GM12892 (cell line): ENCODE measurements at regions not wholly inside any gene's neighbourhood (a gene's known extent, or its start where the extent isn't known, plus 50 kb on each side); places are given as distances from the start of the nearest gene placed in this dataset.

ENCODE experiments used
- DNase-seq: peaks from one replicate; pipeline ENCODE4 v3.0.0; 2011; ENCODE audit not compliant: insufficient read length
- FAIRE-seq: peaks from 2 replicates; lab custom pipeline; 2011; peaks lifted over from hg19 to GRCh38; lab: Jason Lieb, UNC
- POLR2A ChIP-seq: IDR thresholded peaks from 2 replicates; pipeline ENCODE4 v1.6.1; 2011; ENCODE audit warnings: low read depth, low read length, control low read depth
- POLR2AphosphoS5 ChIP-seq: IDR thresholded peaks from 2 replicates; pipeline ENCODE4 v1.6.1; 2011; ENCODE audit warnings: low read depth, low read length, control low read depth
- TAF1 ChIP-seq: IDR thresholded peaks from 2 replicates; pipeline ENCODE4 v1.6.1; 2011; ENCODE audit warnings: low read depth, mild to moderate bottlenecking, control low read depth, low read length, borderline replicate concordance

DNA sequence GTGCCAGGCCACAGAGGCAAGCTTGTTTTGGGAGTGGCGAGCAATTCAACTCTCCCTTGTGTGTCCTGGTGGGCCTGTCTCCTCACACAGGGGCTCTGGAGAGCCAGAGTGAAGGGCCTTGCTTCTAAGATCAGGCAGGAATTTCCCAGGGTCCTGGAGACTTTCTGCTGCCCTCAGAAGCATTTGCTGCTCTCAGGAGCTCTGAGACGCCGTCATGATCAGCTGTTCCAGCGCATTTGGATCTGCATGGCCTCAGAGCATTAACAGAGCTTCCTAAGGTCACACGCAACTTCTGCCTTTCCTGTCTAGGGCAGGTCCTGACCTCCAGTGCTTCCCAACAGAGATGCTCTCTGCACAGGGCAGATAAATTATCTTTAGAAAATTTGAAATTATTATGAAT, 52.2 kb upstream of the C10orf90 start:
- no peak for DNase-seq
- TF ChIP-seq POLR2A (no peak), TAF1 (no peak), POLR2AphosphoS5 (no peak)
- FAIRE-seq = no peak

DNA sequence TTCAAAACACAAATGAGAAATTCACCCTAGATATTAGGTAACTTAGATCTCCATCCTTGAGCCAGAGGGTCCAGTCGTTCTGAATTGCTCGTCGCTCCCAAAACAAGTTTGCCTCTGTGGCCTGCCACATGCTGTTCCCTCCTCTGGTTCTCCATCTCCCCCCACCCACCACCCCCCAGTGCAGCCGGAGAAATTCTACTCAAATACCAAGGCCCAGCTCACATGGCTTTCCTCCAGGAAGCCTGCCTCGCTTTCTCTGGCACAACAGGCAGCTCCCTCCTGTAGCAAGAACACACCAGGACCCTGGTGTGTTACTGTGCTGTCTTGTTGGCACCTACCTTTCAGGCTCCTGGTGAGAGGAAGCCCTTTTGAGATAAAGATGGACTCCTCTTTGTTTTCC, 52.7 kb upstream of the C10orf90 start:
- FAIRE-seq (no peak), DNase-seq (no peak)
- TF ChIP-seq POLR2AphosphoS5 (no peak), TAF1 (no peak), POLR2A (no peak)

DNA sequence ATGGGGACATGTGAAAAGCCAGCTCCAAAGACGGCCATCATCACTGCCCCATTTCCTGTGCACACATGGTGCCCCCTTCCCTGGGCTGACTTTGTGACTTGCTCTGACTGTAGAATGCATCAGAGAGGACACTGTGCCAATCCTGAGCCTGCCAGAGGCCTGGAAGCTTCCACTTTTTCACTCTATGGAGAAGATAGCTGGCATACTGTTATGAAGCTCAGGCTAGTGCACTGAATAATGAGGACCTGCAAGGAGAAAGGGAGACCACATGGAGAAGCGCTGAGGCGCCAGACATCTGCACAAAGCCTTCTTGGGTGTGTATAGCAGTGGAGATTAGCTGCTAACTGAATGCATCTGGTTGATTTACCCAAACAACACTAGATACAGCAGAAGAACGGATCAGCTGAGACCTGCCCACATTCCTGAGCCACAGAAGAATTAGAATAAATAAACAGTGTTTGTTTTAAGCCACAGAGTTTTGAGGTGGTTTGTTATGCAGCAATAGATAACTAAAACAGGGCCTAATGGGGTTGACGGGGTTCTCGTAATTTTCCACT, 58.9 kb upstream of the C10orf90 start:
- FAIRE-seq (no peak), DNase-seq (no peak)
- TF ChIP-seq POLR2A = no peak
- no peak for TF ChIP-seq TAF1
- no peak for TF ChIP-seq POLR2AphosphoS5

DNA sequence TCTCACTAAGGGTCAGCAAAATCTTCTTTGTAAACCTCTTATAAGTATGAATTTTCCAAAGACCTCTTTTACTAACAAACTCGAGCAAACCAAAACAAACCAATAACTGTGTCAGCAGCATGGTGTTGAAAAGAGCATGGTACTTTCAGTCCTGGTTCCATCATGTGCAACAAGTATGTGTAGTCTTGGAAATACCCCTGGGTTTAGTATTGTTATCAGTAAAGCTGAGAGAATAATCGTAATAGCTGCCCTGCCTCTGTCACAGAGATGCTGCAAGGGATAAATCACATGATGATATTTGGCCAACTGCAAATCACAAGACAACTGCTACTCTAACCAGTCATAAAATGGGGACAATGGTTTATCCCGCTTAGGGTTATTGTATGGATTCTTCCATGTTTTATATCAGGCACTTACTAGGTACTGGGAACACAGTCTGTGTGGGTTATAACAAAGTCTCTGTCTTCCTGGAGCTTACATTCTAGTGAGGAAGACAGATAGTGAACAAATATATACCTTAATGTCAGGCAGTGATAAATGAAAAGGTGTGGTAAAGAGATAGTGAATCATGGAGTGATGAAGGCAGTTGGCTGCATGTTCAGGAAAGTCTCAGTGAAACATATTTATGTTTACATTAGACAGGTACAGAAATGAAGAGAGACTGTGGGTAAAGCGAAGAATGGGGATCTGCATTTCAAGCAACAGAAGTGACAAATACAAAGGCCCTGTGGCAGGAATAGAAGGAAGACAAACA, 60.5 kb upstream of the C10orf90 start:
- DNase-seq (no peak), FAIRE-seq (no peak)
- TF ChIP-seq POLR2AphosphoS5 = no peak
- no peak for TF ChIP-seq POLR2A
- no peak for TF ChIP-seq TAF1

DNA sequence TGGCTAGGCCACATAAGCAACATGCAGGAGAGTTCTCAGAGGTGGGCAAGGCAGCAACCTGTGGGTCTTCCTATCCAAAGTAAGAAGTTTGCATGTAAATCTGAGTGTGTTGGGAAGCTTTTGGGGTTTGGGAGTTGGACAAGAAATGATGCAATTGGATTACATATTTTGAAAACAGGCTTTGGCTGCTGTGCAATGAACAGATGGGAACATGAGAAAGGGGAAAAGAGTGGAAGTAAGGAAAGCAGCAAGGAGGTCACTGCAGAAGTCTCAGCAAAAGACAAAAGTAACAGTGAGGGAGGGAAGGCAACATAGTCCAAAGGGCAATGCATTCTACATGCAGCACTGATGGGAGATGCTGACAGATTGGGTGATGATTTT, 61.1 kb upstream of the C10orf90 start:
- DNase-seq (no peak), FAIRE-seq (no peak)
- TF ChIP-seq POLR2AphosphoS5 (no peak), TAF1 (no peak)

DNA sequence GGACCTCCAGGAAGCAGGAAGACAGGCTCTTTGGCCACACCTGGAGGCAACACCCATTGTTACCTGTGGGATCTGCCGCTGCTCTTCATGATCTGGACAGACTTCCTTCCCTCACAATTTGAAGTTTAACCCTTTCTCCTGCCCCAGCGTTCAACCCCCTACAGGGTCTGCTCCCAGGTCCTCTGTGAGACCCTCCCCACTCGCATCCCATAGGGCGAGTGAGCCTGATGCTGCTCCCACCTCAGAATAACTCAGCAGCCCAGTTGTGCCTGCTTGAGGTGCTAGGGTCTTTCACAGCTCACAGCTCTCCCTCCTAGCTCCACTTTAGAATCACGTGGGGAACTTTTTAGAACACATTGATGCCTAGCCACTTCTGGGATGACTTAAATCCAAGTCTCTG, 61.8 kb upstream of the C10orf90 start:
- TF ChIP-seq TAF1 (no peak), POLR2AphosphoS5 (no peak), POLR2A (no peak)
- FAIRE-seq = no peak

DNA sequence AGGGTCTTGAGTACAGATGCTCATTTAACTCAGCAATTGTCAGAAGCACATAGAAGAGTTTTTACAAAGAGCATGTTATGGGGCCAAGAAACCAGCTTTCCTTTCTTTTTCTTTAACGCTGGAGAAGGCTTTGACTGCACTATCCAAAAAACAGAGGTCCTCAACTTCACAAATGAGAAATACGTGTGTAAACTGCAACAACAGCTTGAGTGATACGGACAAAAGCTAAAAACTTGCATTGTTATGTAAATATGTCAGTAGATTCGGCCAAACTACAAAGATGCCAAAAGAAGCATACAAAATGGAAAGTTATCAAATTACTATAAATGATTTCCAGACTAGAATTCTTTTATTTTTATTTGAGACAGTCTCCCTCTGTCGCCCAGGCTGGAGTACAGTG, 62.4 kb upstream of the C10orf90 start:
- FAIRE-seq (no peak), DNase-seq (no peak)
- TF ChIP-seq POLR2AphosphoS5 (no peak), POLR2A (no peak), TAF1 (no peak)

More for the DNA sequence above, 61.8 kb upstream of the C10orf90 start:
- DNase-seq = no peak

DNA sequence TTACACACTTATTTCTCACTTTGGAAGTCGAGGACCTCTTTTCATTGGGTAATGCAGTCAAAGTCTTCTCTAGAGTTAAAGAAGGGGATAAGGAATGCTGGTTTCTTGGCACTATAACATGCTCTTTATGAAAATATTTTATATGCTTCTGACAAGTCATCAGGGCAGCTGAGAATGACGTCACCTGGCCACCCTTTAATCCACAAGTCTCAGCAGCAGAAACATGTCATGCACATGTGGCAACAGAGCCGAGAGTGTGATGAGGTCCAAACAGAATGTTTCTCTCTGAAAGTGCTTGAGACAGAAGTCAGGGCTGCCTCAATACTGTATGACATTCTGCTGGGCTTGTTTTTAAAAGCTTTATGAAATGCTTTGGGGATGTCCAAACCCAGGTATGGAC, 63.5 kb upstream of the C10orf90 start:
- TF ChIP-seq POLR2AphosphoS5 = no peak
- FAIRE-seq (no peak), DNase-seq (no peak)

DNA sequence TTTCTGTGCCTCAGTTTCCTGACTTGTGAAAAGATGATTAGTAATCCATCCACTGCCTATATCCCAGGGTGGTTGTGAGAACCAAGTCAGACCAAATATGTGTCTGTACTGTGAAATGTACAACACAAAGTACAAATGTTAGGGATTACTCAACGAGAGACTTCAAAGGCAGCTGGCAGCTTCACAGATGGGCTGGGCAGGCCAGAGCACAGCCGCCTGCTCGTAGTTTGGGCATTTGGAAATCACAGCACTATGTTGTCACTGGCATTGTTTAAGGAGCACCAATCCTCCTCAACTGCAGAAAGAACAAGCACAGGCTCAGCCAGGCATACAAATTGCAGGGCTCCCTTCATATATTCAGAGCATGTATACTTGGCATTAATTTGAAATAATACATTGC, 64.5 kb upstream of the C10orf90 start:
- no peak for DNase-seq
- TF ChIP-seq POLR2A (no peak), POLR2AphosphoS5 (no peak), TAF1 (no peak)
- no peak for FAIRE-seq

DNA sequence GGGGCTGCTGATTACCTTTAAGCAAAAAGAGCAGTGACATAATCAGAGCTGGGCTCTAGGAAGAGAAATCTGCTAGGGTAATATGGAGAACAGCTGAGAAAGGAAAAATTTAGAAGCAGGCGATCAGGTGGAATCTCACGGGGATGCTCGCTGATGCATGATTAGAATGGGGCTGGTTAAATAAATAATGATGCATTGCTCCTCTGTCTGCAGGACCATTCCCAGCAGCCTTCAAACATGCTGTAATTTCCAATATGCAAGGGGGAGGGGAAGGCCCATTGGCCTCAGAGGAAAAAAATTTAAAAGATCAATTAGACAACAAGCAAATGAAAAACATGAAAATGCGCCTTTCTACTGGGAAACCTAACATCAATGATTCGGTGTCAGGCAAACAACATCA, 65.6 kb upstream of the C10orf90 start:
- FAIRE-seq (no peak), DNase-seq (no peak)
- TF ChIP-seq TAF1 = no peak
- TF ChIP-seq POLR2A = no peak
- TF ChIP-seq POLR2AphosphoS5 = no peak

DNA sequence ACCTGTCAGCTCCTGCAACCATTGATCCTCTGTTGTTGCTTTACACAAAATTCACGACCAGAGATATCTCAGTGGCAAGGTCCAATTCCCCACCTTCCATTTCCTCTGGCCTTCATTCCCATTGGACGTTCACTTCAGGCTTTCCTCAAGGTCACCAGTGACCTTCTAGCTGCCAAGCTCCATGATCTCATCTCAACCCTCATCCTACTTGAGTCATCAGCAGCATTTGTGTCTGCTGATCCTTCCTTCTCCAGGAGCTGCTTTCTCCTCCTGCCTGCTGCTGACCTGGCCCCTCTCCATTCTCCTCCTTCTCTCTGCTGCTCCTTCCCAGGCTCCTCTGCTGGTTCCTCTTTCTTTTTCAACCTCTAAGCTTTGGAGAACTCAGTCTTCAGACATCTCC, 66.2 kb upstream of the C10orf90 start:
- TF ChIP-seq POLR2AphosphoS5 (no peak), POLR2A (no peak), TAF1 (no peak)
- FAIRE-seq = no peak
- no peak for DNase-seq

DNA sequence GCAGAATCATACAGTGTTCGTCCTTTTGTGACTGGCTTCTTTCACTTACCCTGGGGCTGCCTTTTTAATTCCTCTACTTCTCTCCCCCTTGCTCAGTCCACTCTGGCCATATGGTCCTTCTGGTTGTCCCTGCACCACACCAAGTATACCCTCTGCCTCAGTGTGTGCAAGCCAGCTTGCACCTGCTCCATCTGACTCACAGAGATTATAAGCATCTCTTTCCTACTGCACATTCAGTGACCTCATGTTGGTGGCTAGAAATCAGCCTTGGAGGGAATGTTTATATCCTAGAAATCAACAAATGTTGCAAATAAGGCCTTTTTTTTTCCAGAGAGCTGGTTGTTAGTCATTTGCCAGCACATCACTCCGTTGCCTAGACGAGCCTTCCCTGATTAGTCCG, 67.5 kb upstream of the C10orf90 start:
- DNase-seq (no peak), FAIRE-seq (no peak)
- TF ChIP-seq POLR2A (no peak), POLR2AphosphoS5 (no peak), TAF1 (no peak)
